ENCODE measurements at regions not wholly inside any gene's neighbourhood (a gene's known extent, or its start where the extent isn't known, plus 50 kb on each side); places are given as distances from the start of the nearest gene placed in this dataset.

DNA sequence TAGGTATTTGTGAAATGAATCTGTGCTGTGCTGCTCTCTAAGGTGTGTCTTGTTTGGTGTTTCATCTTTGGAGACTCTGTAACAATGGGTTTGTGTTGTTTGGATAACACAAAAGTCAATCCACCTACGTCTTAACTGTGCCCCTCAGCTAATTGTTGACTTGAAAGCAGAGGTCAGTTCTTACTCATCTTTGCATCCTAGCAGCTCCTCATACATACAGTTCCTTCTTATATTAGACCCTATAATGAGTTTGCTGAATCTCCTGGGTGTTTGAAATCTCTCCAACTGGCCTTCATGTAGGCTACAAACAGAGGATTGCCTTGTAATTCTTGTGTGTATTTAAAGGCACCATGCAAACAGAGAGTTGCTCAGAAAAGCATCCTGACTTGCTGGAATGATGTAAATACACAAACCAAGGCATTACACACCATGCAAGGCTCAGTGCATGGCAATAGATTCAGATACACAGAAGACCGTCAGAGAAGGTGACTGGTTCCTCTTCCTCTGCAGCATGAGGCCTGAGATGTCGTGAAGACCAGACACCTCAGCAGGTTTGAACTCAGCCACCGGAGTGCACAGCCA lies 220.0 kb upstream of the JADE1 start:
- no peak for ATAC-seq (ENCODE audit: poor library complexity)
- intact Hi-C loops (cut with DNase I) = no loop called here
- no peak for DNase-seq

DNA sequence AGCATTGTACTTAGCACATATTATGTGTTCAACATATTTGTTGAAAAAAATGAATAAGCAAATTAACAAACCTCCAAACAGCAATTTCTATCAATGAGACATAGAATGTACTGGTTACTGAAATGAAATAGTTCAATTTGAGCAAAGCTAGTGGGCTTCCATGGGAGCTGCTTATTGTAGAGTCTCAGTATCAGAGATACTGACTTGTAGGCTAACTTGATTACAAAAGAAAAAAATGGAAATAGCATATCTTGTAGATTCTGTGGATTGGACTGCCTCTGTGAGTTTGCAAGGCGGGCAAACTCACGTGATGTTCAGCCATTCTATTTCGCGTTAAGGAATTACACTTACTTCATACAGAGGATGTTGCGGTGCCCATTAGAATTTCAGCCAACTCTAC lies 222.1 kb upstream of the JADE1 start:
- intact Hi-C loops (cut with DNase I) = no loop called here
- no peak for ATAC-seq (ENCODE audit: poor library complexity)
- no peak for DNase-seq

DNA sequence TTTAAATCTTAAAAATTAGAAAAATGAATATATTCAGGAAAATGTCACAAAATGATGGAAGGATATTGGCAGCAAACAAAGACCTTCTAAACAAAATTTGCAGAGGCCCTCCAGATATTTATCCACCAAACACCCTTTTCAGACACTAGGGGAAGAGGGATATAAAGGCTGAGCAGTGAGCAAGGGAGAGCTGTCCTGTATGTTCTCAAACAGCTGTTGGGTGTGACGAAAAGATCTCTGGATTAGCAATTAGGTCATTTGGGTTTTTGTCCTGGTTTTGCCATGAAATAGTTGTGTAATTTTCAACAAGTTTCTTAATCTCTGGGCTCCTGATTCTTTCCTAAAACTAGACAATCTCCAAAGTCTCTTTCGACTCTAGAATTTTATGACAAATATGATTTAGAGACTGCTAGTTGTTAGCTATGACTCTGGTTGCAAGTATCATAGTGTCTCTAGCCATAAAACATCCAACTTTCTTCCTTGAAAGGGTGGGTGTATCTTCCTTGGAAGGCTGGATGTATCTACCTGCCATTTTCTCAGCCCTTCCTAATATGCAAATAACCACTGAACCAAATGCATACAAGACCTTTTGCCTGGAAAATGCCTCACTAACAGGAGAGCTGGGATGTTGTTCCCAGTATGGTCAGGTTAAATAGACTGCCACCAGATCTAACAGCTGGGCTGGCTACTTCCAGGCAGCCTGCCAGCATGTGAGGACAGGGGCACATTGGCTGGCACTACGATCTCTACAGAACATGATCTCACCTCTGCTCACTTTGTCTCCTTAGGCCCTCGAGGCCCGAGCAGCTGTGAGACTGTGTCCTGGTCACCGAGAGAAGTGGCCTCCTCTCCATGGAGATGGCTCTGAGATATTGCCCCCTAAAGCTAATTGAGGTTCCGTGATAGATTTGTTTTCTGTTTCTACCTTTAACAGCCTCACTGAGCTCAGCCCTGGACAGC lies 225.5 kb upstream of the JADE1 start:
- DNase-seq (peak; percentile 63), ATAC-seq (ENCODE audit: poor library complexity) (peak; percentile 85)
- intact Hi-C loops (cut with DNase I) = no loop called here

DNA sequence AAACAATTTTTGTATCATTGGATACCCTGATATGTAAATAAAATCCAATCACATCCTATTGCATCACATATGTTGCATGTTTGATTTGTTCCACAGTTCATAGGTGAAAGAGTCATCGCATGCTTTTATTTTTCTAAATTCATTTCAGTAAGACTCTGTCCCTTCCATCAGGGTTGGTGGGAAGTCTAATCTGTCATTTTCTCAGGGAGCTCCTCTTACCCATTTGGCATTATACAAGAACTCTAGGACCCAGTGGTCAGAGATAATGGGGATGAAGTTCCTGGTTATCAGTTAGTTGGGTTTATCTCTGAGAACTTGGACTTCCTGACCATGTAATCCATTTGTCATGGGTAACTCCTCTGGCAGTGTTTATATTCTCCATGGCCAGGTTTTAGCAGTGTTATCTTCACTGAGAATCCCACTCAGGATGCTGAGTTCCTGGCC lies 227.1 kb upstream of the JADE1 start:
- ATAC-seq (ENCODE audit: poor library complexity) = no peak
- intact Hi-C loops (cut with DNase I) = no loop called here
- no peak for DNase-seq

DNA sequence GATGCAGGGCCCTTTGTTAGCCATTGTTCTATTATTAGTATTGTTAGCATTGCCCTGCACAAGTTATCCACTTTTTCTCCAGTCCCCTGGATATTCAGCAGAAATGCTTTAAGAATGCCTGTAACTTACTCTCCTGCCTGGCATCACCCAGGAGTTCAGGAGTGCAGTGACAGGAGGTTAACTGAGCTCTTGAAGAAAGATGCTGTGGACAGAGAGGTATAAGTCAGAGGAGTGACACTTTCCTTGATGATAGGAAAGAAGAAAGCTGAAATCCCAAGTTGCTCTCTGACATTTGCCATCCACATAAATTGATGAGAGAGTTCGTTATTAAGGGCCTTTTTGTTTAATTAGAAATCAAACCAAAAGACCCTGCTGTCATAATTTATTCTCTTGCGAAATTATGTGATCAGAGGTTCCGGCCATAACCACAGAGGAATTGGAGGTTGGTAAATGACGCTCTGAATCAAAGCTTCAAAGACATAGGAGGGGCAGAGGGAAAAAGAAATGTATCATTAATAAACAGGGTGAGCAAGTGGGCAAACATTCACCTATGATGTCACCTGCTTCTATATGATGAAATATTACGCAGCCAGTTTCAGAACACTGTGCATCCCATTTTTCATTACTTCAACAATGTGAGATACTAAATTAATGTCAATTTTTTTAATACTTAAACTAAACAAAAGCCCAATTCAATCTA lies 230.2 kb upstream of the JADE1 start:
- no peak for DNase-seq
- intact Hi-C loops (cut with DNase I) = loop anchor here (10.0 kb wide), 1 partner anchor 175 kb away; no protein-coding TSS in a partner anchor
- no peak for ATAC-seq (ENCODE audit: poor library complexity)

DNA sequence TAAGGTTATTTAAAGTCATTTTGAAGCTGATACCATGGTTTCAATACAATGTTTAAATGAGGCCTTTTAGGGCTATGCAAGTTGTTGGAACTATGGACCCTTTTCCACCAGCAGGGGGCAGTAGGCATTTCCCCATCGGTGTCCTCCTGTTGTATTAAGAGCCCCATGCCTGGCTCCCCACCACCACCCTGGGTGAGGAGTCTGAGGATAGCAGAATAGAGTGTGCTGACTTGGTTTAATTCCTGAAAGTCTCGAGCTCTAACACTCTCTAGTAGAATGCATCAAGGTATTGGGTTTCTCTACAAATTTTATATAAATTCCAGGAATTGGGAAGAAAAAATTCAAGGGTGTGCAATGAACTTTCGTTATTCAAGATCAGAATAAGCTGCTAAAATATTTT lies 234.8 kb upstream of the JADE1 start:
- DNase-seq = peak; percentile 55
- intact Hi-C loops (cut with DNase I) = loop anchor here (10.0 kb wide), 1 partner anchor 180 kb away; no protein-coding TSS in a partner anchor
- peak; percentile 45 for ATAC-seq (ENCODE audit: poor library complexity)

DNA sequence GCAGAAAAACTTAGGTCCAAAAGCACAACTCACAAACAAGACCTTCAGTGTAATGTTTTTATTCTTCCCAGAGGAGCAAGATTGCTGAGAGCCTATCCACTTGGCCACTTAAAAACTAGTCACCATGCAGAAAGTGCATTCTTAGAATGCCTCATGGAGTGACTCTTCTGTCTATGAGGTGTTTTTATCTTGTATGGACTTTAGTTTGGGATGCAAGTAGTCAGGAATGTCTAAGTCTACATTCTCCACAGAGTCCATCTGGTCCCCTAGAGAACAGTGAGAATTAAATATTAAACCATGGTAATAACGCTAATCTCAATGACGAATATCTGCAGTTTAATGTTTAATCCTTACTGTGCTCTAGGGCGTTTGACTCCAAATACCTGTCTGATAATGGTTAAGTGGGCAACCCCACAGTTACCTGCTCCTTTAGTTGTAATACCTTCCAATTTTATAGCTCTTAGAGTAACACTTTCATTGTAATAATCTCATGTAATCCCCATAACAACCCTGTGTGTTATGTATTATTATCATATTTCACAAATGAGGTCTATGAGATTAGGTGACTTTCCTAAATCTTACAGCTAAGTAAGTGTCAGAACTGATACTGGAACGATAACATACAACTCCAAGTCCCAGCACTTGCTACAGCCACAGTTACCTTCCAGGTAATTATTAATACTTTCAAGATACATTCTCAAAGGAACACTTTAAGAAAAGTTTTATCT lies 235.6 kb upstream of the JADE1 start:
- intact Hi-C loops (cut with DNase I) = loop anchor here (10.0 kb wide), 1 partner anchor 181 kb away; no protein-coding TSS in a partner anchor
- ATAC-seq (ENCODE audit: poor library complexity) (peak; percentile 28), DNase-seq (no peak)

DNA sequence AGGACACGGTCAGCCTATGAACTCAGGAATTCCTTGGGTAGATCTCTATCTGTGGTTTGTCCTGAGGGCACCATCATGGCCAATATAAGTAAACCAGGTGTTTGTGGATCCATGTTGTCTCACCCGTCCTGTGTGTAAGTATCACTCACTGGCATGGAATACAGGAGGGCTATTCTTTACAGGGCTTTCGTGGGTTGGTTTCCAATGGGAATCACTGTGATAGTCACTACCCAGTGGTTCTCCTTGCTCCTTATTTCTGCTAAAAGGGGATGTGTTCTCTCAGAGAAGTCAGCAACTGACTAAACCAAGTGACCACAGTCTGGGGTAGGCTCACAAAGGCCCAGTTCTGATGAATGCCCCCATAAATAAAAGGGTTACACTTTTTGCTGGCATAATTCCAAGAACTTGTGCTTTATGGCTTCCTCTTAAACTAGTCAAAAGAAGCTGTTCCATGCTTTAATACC lies 236.7 kb upstream of the JADE1 start:
- intact Hi-C loops (cut with DNase I) = loop anchor here (10.0 kb wide), 1 partner anchor 182 kb away; no protein-coding TSS in a partner anchor
- DNase-seq (no peak), ATAC-seq (ENCODE audit: poor library complexity) (no peak)

DNA sequence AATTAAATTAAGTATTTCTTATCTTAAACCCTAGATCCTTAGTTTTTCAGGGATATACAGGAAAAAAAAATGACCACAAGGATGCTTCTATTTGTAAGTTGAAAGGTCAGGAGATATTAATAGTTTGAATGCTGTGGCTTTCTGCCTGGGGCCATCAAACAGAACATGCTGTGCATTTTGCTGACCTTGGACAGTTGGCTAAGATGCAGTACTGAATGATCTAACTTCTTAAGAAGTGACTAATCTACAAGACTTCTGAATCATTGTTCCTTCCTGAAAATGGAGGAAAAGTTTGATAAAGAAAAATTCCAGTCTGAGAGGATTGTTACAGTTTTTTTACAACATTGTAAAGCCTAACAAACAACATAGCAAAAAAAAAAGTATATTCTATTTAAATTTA lies 237.8 kb upstream of the JADE1 start:
- DNase-seq = no peak
- peak; percentile 82 for ATAC-seq (ENCODE audit: poor library complexity)
- intact Hi-C loops (cut with DNase I) = loop anchor here (10.0 kb wide), 1 partner anchor 183 kb away; no protein-coding TSS in a partner anchor

DNA sequence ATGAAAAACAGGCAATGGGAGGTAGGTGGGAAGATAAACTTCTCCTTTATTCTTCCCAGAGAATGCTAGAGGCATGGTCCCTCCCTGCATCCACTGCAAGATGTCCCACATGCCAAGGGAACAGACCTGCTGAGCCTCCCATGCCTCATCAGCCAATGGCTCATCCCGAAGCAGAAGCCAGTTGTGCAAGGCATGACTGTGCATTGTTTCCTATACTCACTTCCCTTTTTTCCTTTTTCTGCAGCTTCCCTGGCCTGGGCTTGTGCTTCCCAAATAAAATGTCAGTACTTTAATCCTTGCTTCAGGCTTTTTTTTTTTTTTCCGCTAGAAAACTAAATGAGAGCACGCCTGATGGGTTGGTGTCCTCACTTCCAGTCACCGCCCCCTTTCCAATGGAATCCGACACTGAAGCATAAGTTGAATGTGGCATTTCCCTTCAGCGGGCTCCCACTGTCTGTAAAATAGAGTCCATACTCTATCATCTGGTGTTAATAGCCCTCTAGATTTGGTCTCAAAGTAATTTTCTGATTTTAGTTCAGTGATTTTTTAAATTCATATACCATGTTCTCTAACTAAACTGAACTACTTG lies 239.0 kb upstream of the JADE1 start:
- DNase-seq = peak; percentile 59
- peak; percentile 43 for ATAC-seq (ENCODE audit: poor library complexity)
- intact Hi-C loops (cut with DNase I) = loop anchor here (10.0 kb wide), 1 partner anchor 184 kb away; no protein-coding TSS in a partner anchor

DNA sequence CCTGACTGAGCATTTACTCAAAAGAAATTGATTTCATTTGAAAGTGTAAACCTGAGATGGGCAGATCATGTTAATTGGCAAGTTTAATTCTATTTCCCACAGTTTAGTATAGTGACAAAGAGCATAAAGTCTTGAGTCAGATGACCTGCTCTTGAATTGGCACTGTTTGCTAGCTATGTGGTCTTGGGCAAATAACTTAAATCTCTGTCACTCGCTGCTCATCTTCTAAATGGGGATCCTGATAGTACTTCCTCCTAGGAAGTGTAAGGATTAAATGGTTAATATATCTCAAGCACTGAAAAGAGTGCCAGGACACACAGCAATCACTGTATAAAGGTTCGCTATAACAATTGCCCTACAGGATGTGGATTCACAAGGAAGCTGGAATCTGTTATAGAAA lies 242.8 kb upstream of the JADE1 start:
- intact Hi-C loops (cut with DNase I) = loop anchor here (5.0 to 10.0 kb wide), 2 partner anchors 108 to 296 kb away; no protein-coding TSS in a partner anchor
- DNase-seq = no peak
- ATAC-seq (ENCODE audit: poor library complexity) = no peak

DNA sequence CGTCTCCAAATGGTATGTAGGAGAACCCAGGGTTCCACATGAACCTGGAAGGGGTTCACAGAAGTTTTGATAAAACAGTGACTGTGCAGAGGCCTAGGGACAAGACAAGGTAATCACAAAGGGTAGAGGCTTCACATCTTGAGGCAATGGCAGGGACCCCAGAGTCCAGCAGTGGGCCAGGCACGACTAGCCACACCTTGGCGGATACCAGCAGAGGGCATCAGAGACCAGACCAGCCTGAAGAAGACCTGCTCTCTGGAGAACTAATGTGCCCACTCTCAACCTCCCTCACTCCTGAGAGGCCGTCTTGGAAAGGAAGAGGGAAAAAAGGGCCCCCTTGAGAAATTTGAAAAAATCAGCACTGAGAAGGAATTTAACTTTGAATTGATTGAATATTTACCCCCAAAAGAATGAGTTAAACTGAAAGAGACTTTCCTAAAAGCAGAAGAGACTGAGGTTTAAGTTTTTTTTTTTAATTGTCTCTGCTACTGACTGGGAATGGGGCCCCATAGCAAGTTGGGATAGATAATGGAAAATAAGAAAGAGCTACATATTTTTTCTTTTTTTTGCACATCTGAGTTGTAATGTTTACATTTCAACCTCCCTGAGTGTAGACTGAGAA lies 243.8 kb upstream of the JADE1 start:
- DNase-seq (peak; percentile 64), ATAC-seq (ENCODE audit: poor library complexity) (peak; percentile 79)
- intact Hi-C loops (cut with DNase I) = loop anchor here (5.0 to 10.0 kb wide), 2 partner anchors 109 to 297 kb away; no protein-coding TSS in a partner anchor

DNA sequence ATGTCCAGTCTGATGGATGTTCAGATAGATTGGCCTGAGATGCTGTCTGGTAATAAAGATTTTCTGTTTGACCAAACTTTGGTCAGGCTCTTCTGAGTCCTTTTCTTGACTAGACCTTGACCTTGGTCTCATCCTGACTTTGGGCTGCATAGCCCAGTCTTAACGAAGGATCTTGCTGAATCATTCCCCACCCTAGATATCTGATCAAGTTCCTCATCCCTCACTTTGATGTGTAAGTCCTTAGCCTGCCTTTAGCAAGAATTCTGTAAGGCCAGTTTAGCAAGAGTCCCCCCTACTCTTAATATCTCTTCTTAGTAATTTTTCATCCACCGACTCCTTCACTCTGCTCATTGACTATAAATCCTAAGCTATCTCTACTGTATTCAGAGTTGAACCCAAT lies 244.4 kb upstream of the JADE1 start:
- DNase-seq = no peak
- intact Hi-C loops (cut with DNase I) = loop anchor here (5.0 to 10.0 kb wide), 2 partner anchors 110 to 297 kb away; no protein-coding TSS in a partner anchor
- no peak for ATAC-seq (ENCODE audit: poor library complexity)

DNA sequence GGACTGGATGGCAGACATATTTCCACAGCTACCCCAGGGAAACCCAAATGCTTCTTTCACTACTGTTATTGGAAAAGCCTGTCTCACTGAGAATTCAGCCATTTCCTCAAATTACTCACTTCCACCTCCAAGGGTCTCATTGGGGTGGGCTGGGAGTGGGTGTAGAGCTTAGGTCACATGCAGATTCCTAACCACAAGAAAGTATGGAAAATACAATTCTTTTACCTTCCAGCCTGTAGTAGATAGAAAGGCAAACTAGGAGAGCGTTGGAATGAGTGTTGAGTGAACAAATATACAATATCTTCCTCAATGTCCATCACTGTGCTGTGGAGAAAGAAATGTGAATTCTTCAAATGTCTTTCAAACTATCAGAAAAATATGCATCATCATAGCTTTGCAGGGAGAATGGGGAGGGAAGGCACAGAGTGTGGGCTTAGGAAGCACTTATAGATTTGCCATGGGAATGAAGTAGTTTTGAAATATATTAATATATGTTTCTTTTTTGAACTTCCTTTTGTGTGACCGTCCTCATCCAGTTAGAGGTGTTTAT lies 245.3 kb upstream of the JADE1 start:
- DNase-seq (no peak), ATAC-seq (ENCODE audit: poor library complexity) (no peak)
- intact Hi-C loops (cut with DNase I) = loop anchor here (10.0 kb wide), 1 partner anchor 111 kb away; no protein-coding TSS in a partner anchor

DNA sequence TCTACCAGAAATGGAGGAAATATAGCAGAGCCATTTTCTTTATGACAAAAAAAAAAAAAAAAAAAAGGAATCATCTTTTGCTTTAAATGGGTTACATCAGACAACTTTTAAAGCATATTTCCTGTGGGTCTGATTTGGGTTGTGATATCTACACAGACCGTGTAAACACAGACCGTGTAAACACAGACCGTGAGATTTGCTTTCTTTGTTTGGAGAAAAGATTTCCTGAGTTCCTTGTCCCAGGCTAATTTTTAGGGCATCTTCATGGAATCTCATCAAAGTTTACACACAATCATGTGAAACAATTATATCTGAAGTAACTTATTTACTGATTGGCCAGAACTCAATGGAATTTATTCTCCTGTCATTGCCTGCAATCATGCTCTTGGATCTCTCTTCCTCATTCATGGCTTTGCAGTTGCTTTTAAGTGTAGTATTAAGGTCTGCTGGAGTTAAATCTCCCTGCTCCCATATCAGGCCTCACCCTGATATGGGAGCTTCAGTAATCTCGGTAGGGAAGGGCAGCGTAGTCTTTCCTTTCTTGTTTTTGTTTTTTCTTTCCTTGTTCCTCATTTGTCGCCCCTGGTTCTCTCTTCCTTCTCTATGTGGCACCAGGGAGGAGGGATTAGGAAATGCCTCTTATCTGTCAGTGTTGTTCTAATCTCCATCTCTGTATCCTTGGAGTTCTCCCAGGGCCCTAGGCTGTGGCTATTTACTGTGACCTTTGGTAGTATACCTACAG lies 248.6 kb upstream of the JADE1 start:
- intact Hi-C loops (cut with DNase I) = loop anchor here (10.0 kb wide), 1 partner anchor 114 kb away; no protein-coding TSS in a partner anchor
- ATAC-seq (ENCODE audit: poor library complexity) = no peak

More for the DNA sequence above, 248.6 kb upstream of the JADE1 start:
- no peak for DNase-seq
